Activated naive CD4-positive, alpha-beta T cell treated with anti-CD3 and anti-CD28 coated beads, Interleukin-2, amount 50 U/mL, for 24 hours (primary cell): ENCODE measurements at regions not wholly inside any gene's neighbourhood (a gene's known extent, or its start where the extent isn't known, plus 50 kb on each side); places are given as distances from the start of the nearest gene placed in this dataset.
A peak's percentile ranks its signal among the peaks of the same experiment; 100 is the strongest.

Source experiments
- H3K27ac Mint-ChIP-seq: one replicate; pipeline ENCODE4 v1.8.0; 2021; ENCODE audit warnings: mild to moderate bottlenecking, mixed read lengths
- H3K27me3 Mint-ChIP-seq: one replicate; pipeline ENCODE4 v1.8.0; 2021; ENCODE audit warnings: mixed read lengths
- H3K36me3 Mint-ChIP-seq: one replicate; pipeline ENCODE4 v1.8.0; 2021; ENCODE audit warnings: mixed read lengths
- H3K4me1 Mint-ChIP-seq: one replicate; pipeline ENCODE4 v1.8.0; 2021; ENCODE audit warnings: mixed read lengths
- H3K4me3 Mint-ChIP-seq: one replicate; pipeline ENCODE4 v1.8.0; 2021; ENCODE audit warnings: mild to moderate bottlenecking, mixed read lengths
- H3K9me3 Mint-ChIP-seq: one replicate; pipeline ENCODE4 v1.8.0; 2021; ENCODE audit warnings: mixed read lengths

DNA sequence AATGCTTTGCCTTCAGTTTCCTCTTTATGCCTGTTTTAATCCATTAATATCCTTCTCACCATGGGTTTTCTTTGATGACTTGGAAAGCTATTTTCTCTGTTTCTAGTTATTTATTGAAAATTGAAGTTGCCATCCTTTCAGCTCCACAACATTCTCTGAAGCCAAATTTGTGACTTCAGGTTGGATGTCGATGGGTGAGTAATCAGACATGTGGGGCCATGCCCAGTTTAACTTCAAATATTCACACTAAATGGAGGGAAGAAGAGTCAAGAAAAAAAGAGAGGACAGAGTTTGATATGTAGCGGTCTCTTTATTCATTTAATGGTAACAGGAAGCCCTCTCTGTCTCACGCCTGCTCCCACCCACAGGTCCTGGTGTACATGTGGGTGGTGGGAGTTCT is 89.1 kb upstream of the RIPOR2 start:
- H3K27me3 Mint-ChIP-seq, result no peaks in the 10 kb centered on the region
- peak overlapping the region; percentile 80 for H3K27ac Mint-ChIP-seq
- no peaks in the 10 kb centered on the region for H3K9me3 Mint-ChIP-seq
- peak overlapping the region; percentile 74 for H3K4me3 Mint-ChIP-seq
- H3K4me1 Mint-ChIP-seq, result peaks cover 46% of the 10 kb centered on the region
- H3K36me3 Mint-ChIP-seq, result no peaks in the 10 kb centered on the region

- no peaks in the 10 kb centered on the region for H3K36me3 Mint-ChIP-seq
- peak overlapping the region; percentile 80 for H3K27ac Mint-ChIP-seq
- no peaks in the 10 kb centered on the region for H3K9me3 Mint-ChIP-seq
- peaks cover 50% of the 10 kb centered on the region for H3K4me1 Mint-ChIP-seq
- peak overlapping the region; percentile 74 for H3K4me3 Mint-ChIP-seq
- no peaks in the 10 kb centered on the region for H3K27me3 Mint-ChIP-seq
Observed at GRCh38 chr6:25025248-25025918, 89.6 kb upstream of the RIPOR2 start.

GRCh38 chr6:25025919-25026301 is 90.2 kb upstream of the RIPOR2 start:
- H3K4me3 Mint-ChIP-seq, result peak overlapping the region; percentile 53

DNA sequence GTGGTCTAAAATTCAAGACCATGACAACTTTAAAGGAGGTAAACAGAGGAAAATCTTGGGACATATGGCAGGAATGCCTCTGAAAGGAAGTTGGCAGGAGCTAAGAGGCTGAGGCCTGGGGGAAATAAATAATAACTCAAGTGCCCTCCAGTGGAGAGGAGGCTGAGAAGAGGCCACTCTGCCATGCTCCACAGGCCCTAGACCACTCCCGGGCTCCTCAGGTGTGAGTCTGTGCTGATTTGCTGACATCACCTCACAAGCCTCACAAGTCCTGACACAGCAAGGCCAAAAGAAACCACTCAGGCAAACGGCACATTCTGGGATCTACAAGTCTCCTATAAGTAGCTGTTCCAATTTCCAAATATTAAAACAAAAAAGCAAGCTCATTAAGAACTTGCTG is 91.0 kb upstream of the RIPOR2 start:
- Mint-ChIP-seq H3K4me1 (peaks cover 50% of the 10 kb centered on the region), H3K36me3 (no peaks in the 10 kb centered on the region), H3K27ac (peak overlapping the region; percentile 79), H3K27me3 (no peaks in the 10 kb centered on the region), H3K9me3 (no peaks in the 10 kb centered on the region), H3K4me3 (no peak overlapping the region)

More at GRCh38 chr6:25025919-25026301, 90.2 kb upstream of the RIPOR2 start:
- Mint-ChIP-seq H3K27ac (peak overlapping the region; percentile 79), H3K4me1 (peaks cover 50% of the 10 kb centered on the region), H3K9me3 (no peaks in the 10 kb centered on the region), H3K27me3 (no peaks in the 10 kb centered on the region), H3K36me3 (no peaks in the 10 kb centered on the region)

DNA sequence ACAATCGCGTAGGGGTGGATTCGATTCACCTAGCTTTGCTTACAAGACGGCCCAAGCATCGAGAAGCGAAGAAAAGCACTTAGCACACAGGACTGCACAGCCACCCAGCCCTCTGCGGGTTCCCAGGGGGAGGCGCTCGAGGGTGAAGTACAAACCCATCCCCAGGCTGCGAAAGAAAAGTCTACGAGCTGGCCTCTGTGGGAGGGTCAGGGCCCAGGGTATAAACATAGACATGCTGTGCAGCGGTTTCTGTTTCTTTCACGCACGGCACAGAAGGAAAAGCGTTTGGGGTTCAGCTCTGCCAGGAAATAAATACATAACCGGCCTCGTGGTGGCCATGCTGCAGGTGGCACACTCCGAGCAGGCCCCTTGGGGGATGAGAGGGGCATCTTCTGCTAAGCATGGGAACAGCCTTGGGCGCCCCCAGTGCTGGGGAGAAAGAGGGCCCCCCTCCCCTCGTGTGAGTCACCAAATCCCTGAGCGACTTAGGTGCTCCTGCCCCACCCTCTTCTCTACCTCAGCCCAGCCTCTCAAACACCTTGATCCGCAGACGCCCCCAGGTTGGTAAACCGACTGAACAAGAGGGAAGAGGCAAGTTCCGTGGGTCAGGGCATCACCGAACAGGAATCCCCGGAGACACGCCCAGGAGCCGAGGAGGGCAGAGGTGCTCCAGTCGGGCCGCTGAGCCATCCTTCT is 91.6 kb upstream of the RIPOR2 start:
- Mint-ChIP-seq H3K9me3 (no peaks in the 10 kb centered on the region), H3K27ac (peak overlapping the region; percentile 85), H3K4me3 (peak overlapping the region; percentile 82), H3K4me1 (peaks cover 45% of the 10 kb centered on the region), H3K36me3 (no peaks in the 10 kb centered on the region), H3K27me3 (no peaks in the 10 kb centered on the region)

GRCh38 chr6:25028328-25028727 is 92.6 kb upstream of the RIPOR2 start:
- Mint-ChIP-seq H3K9me3 (no peaks in the 10 kb centered on the region), H3K27me3 (no peaks in the 10 kb centered on the region)

GRCh38 chr6:25032934-25033333 is 97.2 kb upstream of the RIPOR2 start:
- no peak overlapping the region for H3K4me3 Mint-ChIP-seq
- no peaks in the 10 kb centered on the region for H3K27me3 Mint-ChIP-seq
- H3K27ac Mint-ChIP-seq, result no peak overlapping the region
- no peaks in the 10 kb centered on the region for H3K9me3 Mint-ChIP-seq
- peaks cover 47% of the 10 kb centered on the region for H3K4me1 Mint-ChIP-seq
- H3K36me3 Mint-ChIP-seq, result no peaks in the 10 kb centered on the region

More at GRCh38 chr6:25028328-25028727, 92.6 kb upstream of the RIPOR2 start:
- peak overlapping the region; percentile 18 for H3K27ac Mint-ChIP-seq
- no peaks in the 10 kb centered on the region for H3K36me3 Mint-ChIP-seq
- H3K4me3 Mint-ChIP-seq, result no peak overlapping the region
- H3K4me1 Mint-ChIP-seq, result peaks cover 45% of the 10 kb centered on the region

- Mint-ChIP-seq H3K4me3 (peak overlapping the region; percentile 89), H3K9me3 (no peaks in the 10 kb centered on the region), H3K27ac (peak overlapping the region; percentile 85), H3K36me3 (no peaks in the 10 kb centered on the region), H3K4me1 (peaks cover 60% of the 10 kb centered on the region), H3K27me3 (no peaks in the 10 kb centered on the region)
Observed at GRCh38 chr6:25034431-25034921, 98.7 kb upstream of the RIPOR2 start.

DNA sequence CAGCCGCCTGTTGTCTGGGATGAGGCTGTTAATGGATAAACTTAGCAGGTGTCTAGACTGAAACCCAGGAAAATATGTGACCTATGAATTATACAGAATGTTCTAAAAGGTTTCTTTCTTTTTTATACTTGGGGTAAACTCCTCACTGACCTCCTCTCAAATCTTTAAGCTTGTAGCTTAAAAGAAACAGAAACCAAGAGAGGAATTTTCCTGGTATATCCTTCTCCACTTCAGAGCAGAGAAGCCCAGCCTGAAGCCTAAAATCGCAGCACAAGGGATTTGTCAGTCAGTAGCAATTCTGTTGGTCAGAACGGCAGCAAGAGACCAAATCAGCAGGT is 99.4 kb upstream of the RIPOR2 start:
- Mint-ChIP-seq H3K27ac (peak overlapping the region; percentile 51), H3K36me3 (no peaks in the 10 kb centered on the region), H3K4me1 (peaks cover 60% of the 10 kb centered on the region), H3K9me3 (no peaks in the 10 kb centered on the region), H3K4me3 (peak overlapping the region; percentile 89), H3K27me3 (no peaks in the 10 kb centered on the region)

DNA sequence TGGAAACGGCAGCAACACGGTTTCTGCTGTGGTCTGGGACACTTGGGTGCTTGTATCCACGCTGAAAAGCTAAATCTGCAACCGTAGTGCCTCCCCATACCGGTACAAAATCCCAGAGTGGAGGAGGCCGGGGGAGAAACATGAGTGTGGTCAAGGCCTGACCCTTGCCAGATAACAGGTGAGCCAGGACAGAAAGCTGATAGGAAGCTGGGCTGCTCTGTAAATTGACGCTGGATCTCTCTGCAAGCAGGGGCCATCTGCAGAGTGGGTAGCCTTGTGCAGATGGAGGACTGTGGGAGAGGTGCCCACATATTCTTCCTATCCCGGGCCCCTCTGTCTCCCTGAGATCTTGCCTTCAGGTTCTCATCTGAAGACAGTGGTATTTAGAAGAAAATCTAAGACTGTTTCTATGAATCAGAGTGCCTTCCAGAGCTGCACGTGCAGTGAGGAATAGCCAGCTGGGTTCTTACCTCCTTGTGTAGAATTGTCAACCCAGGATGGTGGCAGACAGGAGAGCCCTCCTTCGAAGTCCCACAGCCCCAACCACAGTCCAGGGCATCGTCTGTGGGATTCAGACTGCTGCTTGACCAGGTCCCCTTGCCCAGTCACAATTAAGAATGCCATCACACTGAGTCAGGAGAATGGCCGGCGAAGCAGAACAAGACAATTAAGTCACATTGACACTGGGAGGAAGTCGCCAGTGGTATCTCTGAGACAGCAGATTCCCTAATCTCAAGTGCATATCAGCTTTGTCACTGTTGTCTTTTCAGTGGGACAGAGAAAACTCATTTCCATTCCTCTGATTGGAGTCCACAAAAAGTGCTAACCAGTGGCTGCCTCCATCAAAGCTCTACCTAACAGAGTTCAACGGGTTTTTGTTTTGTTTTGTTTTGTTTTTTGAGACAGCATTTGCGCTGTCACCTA is 100.0 kb upstream of the RIPOR2 start:
- Mint-ChIP-seq H3K36me3 (no peaks in the 10 kb centered on the region), H3K27me3 (no peaks in the 10 kb centered on the region), H3K4me3 (peak overlapping the region; percentile 89), H3K4me1 (peaks cover 62% of the 10 kb centered on the region), H3K9me3 (no peaks in the 10 kb centered on the region), H3K27ac (peak overlapping the region; percentile 51)

DNA sequence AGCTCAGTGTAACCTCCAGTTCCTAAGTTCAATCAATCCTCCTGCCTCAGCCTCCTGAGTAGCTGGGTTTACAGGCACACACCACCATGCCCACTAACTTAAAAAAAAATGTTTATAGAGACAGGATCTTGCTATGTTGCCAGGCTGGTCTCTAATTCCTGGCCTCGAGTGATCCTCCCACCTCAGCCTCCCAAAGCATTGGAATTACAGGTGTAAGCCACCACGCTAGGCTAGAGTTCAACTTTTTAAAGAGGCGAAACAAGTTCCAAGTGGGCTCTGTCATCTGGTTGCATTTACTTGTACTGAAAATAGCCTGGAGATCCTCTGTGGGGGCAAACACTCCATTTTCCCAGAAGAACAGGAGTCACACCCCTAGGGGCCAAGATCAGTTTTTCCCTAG is 100.7 kb upstream of the RIPOR2 start:
- H3K36me3 Mint-ChIP-seq, result no peaks in the 10 kb centered on the region
- H3K4me3 Mint-ChIP-seq, result no peak overlapping the region
- H3K4me1 Mint-ChIP-seq, result peaks cover 69% of the 10 kb centered on the region
- H3K27ac Mint-ChIP-seq, result no peak overlapping the region
- H3K9me3 Mint-ChIP-seq, result no peaks in the 10 kb centered on the region
- H3K27me3 Mint-ChIP-seq, result no peaks in the 10 kb centered on the region

DNA sequence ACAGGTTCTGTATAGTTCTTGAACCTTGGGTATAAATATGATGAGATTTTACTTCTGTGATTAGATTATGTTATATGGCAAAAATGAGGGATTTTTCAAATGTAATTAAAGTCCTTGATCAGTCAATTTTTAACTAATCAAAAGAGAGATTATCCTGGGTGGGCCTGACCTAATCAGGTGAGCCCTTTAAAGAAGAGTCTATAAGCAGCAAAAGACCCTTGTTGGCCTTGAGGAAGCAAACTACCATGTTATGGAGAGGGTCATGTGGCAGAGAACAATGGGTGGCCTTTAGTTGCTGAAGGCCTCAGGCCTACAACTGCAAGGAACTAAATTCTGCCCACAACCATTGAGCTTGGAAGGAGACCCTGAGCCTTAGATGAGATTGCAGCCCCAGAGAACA is 102.5 kb upstream of the RIPOR2 start:
- H3K27me3 Mint-ChIP-seq, result no peaks in the 10 kb centered on the region
- peaks cover 87% of the 10 kb centered on the region for H3K4me1 Mint-ChIP-seq
- peak overlapping the region; percentile 37 for H3K27ac Mint-ChIP-seq
- H3K36me3 Mint-ChIP-seq, result no peaks in the 10 kb centered on the region
- H3K4me3 Mint-ChIP-seq, result no peak overlapping the region
- H3K9me3 Mint-ChIP-seq, result no peaks in the 10 kb centered on the region

- Mint-ChIP-seq H3K9me3 (no peaks in the 10 kb centered on the region), H3K4me3 (no peak overlapping the region), H3K4me1 (peaks cover 86% of the 10 kb centered on the region), H3K27me3 (no peaks in the 10 kb centered on the region), H3K27ac (no peak overlapping the region), H3K36me3 (no peaks in the 10 kb centered on the region)
Observed at GRCh38 chr6:25038999-25039398, 103.2 kb upstream of the RIPOR2 start.

DNA sequence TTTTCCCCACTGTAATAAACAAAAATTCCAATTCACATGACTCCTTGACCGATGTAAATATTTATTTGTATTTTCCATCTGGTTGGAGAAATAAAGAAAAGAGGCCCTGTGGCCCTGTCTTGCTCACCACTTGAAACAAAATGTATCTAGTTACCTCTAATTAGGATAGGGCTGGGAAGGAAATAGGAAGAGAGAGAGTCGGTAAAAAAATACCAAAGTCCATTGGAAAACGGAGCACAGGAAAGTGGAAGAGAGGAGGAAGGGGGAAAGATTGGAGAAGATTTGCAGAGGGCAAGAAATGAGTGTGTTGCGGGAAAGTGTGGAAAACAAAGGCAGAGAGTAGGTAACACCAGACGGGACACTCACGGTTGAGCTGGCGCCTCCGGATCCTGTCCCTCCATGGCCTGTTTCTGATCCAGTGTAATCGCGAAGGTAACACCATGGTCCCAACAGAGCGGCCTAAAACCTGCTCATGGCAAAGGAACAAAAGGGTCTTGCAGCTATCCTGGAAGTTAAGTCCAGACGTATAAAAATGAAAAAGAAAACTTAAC is 105.8 kb upstream of the RIPOR2 start:
- Mint-ChIP-seq H3K9me3 (no peaks in the 10 kb centered on the region), H3K4me1 (peaks cover 62% of the 10 kb centered on the region), H3K4me3 (peak overlapping the region; percentile 98), H3K36me3 (peaks cover 2% of the 10 kb centered on the region), H3K27ac (peak overlapping the region; percentile 95), H3K27me3 (no peaks in the 10 kb centered on the region)

DNA sequence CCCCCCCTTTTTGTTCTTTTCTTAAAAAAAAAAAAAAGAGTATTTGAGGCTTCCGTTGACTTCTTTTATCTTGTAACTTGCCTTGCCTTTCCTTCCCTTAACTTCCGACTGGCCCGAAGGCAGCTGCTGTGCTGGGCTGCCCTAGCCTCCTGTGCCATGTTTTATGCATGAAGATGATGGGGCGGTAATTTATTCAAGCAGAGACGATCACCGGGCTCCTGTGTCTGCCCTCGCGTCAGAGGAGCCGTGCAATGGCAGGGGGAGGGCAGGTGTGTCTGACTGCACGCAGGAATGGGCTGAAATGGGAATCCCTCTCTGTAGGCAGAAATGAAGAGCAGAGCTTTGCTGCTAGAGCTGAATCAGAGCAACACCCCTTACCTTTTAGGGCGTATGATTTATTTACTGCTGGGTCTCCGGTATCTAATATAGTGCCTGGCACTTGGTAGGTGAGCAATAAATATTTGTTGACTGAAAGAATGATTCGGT is 106.3 kb upstream of the RIPOR2 start:
- no peaks in the 10 kb centered on the region for H3K9me3 Mint-ChIP-seq
- peak overlapping the region; percentile 95 for H3K27ac Mint-ChIP-seq
- no peaks in the 10 kb centered on the region for H3K27me3 Mint-ChIP-seq
- H3K4me1 Mint-ChIP-seq, result peaks cover 59% of the 10 kb centered on the region
- peak overlapping the region; percentile 98 for H3K4me3 Mint-ChIP-seq
- peaks cover 2% of the 10 kb centered on the region for H3K36me3 Mint-ChIP-seq
